GM13976 (cell line): ENCODE measurements at regions not wholly inside any gene's neighbourhood (a gene's known extent, or its start where the extent isn't known, plus 50 kb on each side); places are given as distances from the start of the nearest gene placed in this dataset.

Source experiments
- DNase-seq: peaks from one replicate; pipeline ENCODE4 v3.0.0; 2012; ENCODE audit warnings: low spot score
- CTCF ChIP-seq: IDR thresholded peaks from 2 replicates; pipeline ENCODE4 v1.5.1; 2012; ENCODE audit warnings: borderline replicate concordance, mild to moderate bottlenecking; ENCODE audit not compliant: insufficient read depth; ENCODE audit errors: extremely low read depth, missing control alignments, control extremely low read depth
- in situ Hi-C: fragments of 300-500 bp; cut with MboI; formaldehyde crosslinking; loops from one replicate; pipeline ENCODE4 v1.12.0; 2022; ENCODE audit warnings: low sequenced_read_pairs, mixed read lengths, inconsistent platforms; ENCODE audit not compliant: unreplicated experiment

- in situ Hi-C loops = no loop called here
- DNase-seq = no peak
- no peak for TF ChIP-seq CTCF
Observed at GRCh38 chr2:104250635-104251034, 603.3 kb upstream of the POU3F3 start.

- DNase-seq = no peak
- in situ Hi-C loops = no loop called here
- TF ChIP-seq CTCF = no peak
Observed at GRCh38 chr2:104254017-104254416, 599.9 kb upstream of the POU3F3 start.

- in situ Hi-C loops = no loop called here
- no peak for TF ChIP-seq CTCF
- DNase-seq = no peak
Observed at GRCh38 chr2:104262714-104263113, 591.2 kb upstream of the POU3F3 start.

- TF ChIP-seq CTCF = no peak
- no peak for DNase-seq
- in situ Hi-C loops = no loop called here
Observed at GRCh38 chr2:104279646-104280045, 574.3 kb upstream of the POU3F3 start.

- in situ Hi-C loops = no loop called here
- TF ChIP-seq CTCF = no peak
Observed at GRCh38 chr2:104280216-104280615, 573.7 kb upstream of the POU3F3 start.

GRCh38 chr2:104286841-104287240 is 567.1 kb upstream of the POU3F3 start:
- no peak for TF ChIP-seq CTCF
- in situ Hi-C loops = no loop called here
- no peak for DNase-seq

More at GRCh38 chr2:104280216-104280615, 573.7 kb upstream of the POU3F3 start:
- DNase-seq = no peak
